CD4-positive, CD25-positive, alpha-beta regulatory T cell (primary cell): ENCODE measurements at regions not wholly inside any gene's neighbourhood (a gene's known extent, or its start where the extent isn't known, plus 50 kb on each side); places are given as distances from the start of the nearest gene placed in this dataset.

Experiments used
- ATAC-seq, 2 donors: fragments of 150-1000 bp; cut with Tn5 transposase; one replicate each; pipeline ENCODE4 v1.10.0; 2021; ENCODE audit warnings: low read depth in 2 of 2, moderate number of reproducible peaks in 2 of 2, moderate library complexity in 1 of 2
- DNase-seq, 3 donors: peaks; one replicate each; pipeline versions ENCODE4 v3.0.0 to v3.0.0-alpha.2; 2012 to 2022; ENCODE audit warnings: mixed read lengths in 1 of 3
- H3K27ac ChIP-seq: one replicate; pipeline ENCODE4 v1.7.0; 2013; ENCODE audit warnings: mild to moderate bottlenecking, low read length; ENCODE audit not compliant: insufficient read depth, poor library complexity, severe bottlenecking
- H3K27me3 ChIP-seq: one replicate; pipeline ENCODE4 v1.7.0; 2013; ENCODE audit warnings: low read length; ENCODE audit not compliant: control insufficient read depth, insufficient read depth
- H3K36me3 ChIP-seq: one replicate; pipeline ENCODE4 v1.7.0; 2013; ENCODE audit warnings: mild to moderate bottlenecking, low read length, moderate library complexity; ENCODE audit not compliant: control insufficient read depth, insufficient read depth
- H3K4me1 ChIP-seq: 2 replicates; pipeline ENCODE4 v1.7.0; 2013; ENCODE audit warnings: mild to moderate bottlenecking, low read length; ENCODE audit not compliant: insufficient read depth, control insufficient read depth, poor library complexity, severe bottlenecking
- H3K4me3 ChIP-seq: one replicate; pipeline ENCODE4 v1.7.0; 2013; ENCODE audit warnings: low read depth, mild to moderate bottlenecking, low read length, moderate library complexity
- H3K9me3 ChIP-seq, 2 experiments: 1 replicate in 1 of 2; 2 replicates in 1 of 2; pipeline ENCODE4 v1.7.0; 2013; ENCODE audit warnings: low read length in 2 of 2, mild to moderate bottlenecking in 1 of 2, moderate library complexity in 1 of 2; ENCODE audit not compliant: control insufficient read depth in 2 of 2
- H3K27ac Mint-ChIP-seq, 3 donors: one replicate each; pipeline ENCODE4 v1.8.0; 2020 to 2022; ENCODE audit warnings: mild to moderate bottlenecking in 3 of 3, mixed read lengths in 3 of 3, moderate library complexity in 2 of 3
- H3K27me3 Mint-ChIP-seq: one replicate; pipeline ENCODE4 v1.8.0; 2022; ENCODE audit warnings: mild to moderate bottlenecking, mixed read lengths
- H3K36me3 Mint-ChIP-seq: one replicate; pipeline ENCODE4 v1.8.0; 2020; ENCODE audit warnings: mixed read lengths
- H3K4me1 Mint-ChIP-seq, 4 donors: one replicate each; pipeline ENCODE4 v1.8.0; 2020 to 2022; ENCODE audit warnings: mixed read lengths in 4 of 4, mild to moderate bottlenecking in 1 of 4
- H3K4me3 Mint-ChIP-seq, 4 donors: one replicate each; pipeline ENCODE4 v1.8.0; 2020 to 2022; ENCODE audit warnings: mild to moderate bottlenecking in 4 of 4, mixed read lengths in 4 of 4, moderate library complexity in 3 of 4
- H3K9me3 Mint-ChIP-seq, 7 donors: one replicate each; pipeline ENCODE4 v1.8.0; 2020 to 2022; ENCODE audit warnings: mixed read lengths in 7 of 7, mild to moderate bottlenecking in 3 of 7, moderate library complexity in 2 of 7

GRCh38 chr2:2621855-2622254 lies 290.8 kb upstream of the MYT1L start:
- Mint-ChIP-seq H3K4me3 (no peak overlapping the region), H3K36me3 (no peaks in the 10 kb centered on the region), H3K4me1 (no peaks in the 10 kb centered on the region), H3K27me3 (peaks cover 7% of the 10 kb centered on the region), H3K9me3 (peaks cover 0 to 4% (median 0%) of the 10 kb centered on the region in 7 donors), H3K27ac (no peak overlapping the region)
- Histone ChIP-seq H3K36me3 (no peaks in the 10 kb centered on the region), H3K27me3 (no peaks in the 10 kb centered on the region), H3K27ac (no peak overlapping the region), H3K4me3 (no peak overlapping the region), H3K4me1 (no peaks in the 10 kb centered on the region), H3K9me3 (no peaks in the 10 kb centered on the region)
- DNase-seq (no peak), ATAC-seq (no peak)

DNA sequence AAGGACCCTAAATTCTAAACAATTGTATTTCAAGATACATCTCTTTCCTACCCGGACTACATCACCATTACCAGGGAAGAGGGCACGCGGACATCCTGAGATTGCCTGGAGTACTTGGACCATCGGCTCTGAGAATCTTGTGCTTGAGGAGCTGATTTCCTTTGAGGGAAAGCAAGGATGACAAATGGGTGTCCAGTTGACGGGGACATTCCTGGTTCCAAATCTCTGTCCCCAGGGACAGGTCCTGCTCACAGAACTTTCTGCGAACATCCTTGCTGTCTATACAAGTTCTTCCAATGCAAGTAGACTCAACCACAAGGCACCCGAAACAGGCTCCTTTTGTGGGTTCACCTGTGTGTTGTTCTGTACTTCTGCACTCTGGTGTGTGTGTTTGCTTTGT lies 289.5 kb upstream of the MYT1L start:
- H3K4me1 Mint-ChIP-seq = no peaks in the 10 kb centered on the region
- H3K27me3 ChIP-seq = no peaks in the 10 kb centered on the region
- no peak overlapping the region for H3K27ac Mint-ChIP-seq
- H3K4me1 ChIP-seq = no peaks in the 10 kb centered on the region
- ATAC-seq = no peak
- H3K4me3 ChIP-seq = no peak overlapping the region
- H3K4me3 Mint-ChIP-seq = no peak overlapping the region
- H3K36me3 Mint-ChIP-seq = no peaks in the 10 kb centered on the region
- H3K27ac ChIP-seq = no peak overlapping the region
- peaks cover 7% of the 10 kb centered on the region for H3K27me3 Mint-ChIP-seq
- no peak for DNase-seq
- H3K9me3 Mint-ChIP-seq = peaks cover 0 to 4% (median 0%) of the 10 kb centered on the region in 7 donors
- no peaks in the 10 kb centered on the region for H3K36me3 ChIP-seq
- no peaks in the 10 kb centered on the region for H3K9me3 ChIP-seq

DNA sequence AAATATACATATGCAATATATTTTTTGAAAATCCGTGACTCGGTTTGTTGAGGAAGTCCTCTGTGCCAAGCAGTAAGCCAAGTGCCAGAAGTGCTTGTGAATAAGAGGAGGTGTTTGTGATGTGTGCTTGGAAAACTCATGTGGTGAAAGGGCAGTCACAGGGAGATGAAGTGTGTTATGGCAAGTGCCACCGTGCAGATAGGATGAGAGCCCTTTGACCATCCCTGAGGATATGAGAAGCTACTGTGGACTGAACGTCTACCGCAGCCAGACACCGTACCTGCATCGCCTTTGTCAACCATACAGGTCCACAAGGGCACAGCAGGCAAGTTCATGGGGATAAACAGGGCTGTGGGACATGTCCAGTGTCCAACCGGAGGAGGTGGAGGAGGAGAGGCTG lies 288.9 kb upstream of the MYT1L start:
- H3K4me1 Mint-ChIP-seq = no peaks in the 10 kb centered on the region
- DNase-seq (no peak), ATAC-seq (no peak)
- no peaks in the 10 kb centered on the region for H3K36me3 ChIP-seq
- H3K27ac ChIP-seq = no peak overlapping the region
- H3K27ac Mint-ChIP-seq = no peak overlapping the region
- H3K27me3 ChIP-seq = no peaks in the 10 kb centered on the region
- H3K4me3 Mint-ChIP-seq = no peak overlapping the region
- peaks cover 7% of the 10 kb centered on the region for H3K27me3 Mint-ChIP-seq
- peaks cover 0 to 4% (median 0%) of the 10 kb centered on the region in 7 donors for H3K9me3 Mint-ChIP-seq
- no peak overlapping the region for H3K4me3 ChIP-seq
- H3K36me3 Mint-ChIP-seq = no peaks in the 10 kb centered on the region
- no peaks in the 10 kb centered on the region for H3K9me3 ChIP-seq
- H3K4me1 ChIP-seq = no peaks in the 10 kb centered on the region

DNA sequence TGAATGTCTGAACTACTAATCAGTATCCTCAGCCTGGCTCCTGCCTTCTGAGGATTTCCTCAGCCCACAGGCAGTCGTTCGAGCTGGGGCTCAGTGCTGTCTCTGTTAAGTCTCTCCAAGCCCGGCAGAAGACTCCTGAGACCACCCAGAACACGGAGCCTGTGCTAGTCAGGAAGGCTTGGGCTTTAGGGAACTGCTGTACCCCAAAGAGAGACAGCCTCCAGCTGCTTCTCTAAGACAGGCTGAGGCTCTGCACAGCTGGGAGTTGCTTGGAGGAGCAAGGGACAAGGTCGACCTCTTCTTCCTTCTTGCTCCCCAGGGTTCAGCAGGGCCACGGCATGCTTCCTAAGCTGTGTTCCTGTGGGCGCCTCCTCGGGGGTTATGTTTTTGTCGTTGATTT lies 283.4 kb upstream of the MYT1L start:
- Mint-ChIP-seq H3K4me3 (no peak overlapping the region), H3K27me3 (peaks cover 19% of the 10 kb centered on the region), H3K36me3 (no peaks in the 10 kb centered on the region), H3K4me1 (peaks cover 0 to 8% (median 0%) of the 10 kb centered on the region in 4 donors), H3K9me3 (peaks cover 0 to 9% (median 4%) of the 10 kb centered on the region in 7 donors), H3K27ac (no peak overlapping the region)
- Histone ChIP-seq H3K4me3 (no peak overlapping the region), H3K4me1 (peaks cover 2% of the 10 kb centered on the region), H3K27me3 (peaks cover 1% of the 10 kb centered on the region), H3K36me3 (no peaks in the 10 kb centered on the region), H3K27ac (no peak overlapping the region), H3K9me3 (no peaks in the 10 kb centered on the region)
- DNase-seq (no peak), ATAC-seq (no peak)

- Mint-ChIP-seq H3K9me3 (peaks cover 0 to 9% (median 4%) of the 10 kb centered on the region in 7 donors), H3K27me3 (peaks cover 19% of the 10 kb centered on the region), H3K4me1 (peaks cover 0 to 8% (median 0%) of the 10 kb centered on the region in 4 donors), H3K27ac (peak overlapping the region; percentile 33 to 88 (median 80)), H3K4me3 (peak overlapping the region; percentile 73 to 84 (median 79)), H3K36me3 (no peaks in the 10 kb centered on the region)
- DNase-seq (peak; percentile 65 to 93 (median 81)), ATAC-seq (peak; percentile 97 to 98)
- H3K27ac ChIP-seq = peak overlapping the region; percentile 58
- H3K4me1 ChIP-seq = peaks cover 2% of the 10 kb centered on the region
- no peaks in the 10 kb centered on the region for H3K9me3 ChIP-seq
- H3K36me3 ChIP-seq = no peaks in the 10 kb centered on the region
- H3K27me3 ChIP-seq = peaks cover 1% of the 10 kb centered on the region
- H3K4me3 ChIP-seq = peak overlapping the region; percentile 48
Observed at GRCh38 chr2:2613279-2614199, 282.5 kb upstream of the MYT1L start.

DNA sequence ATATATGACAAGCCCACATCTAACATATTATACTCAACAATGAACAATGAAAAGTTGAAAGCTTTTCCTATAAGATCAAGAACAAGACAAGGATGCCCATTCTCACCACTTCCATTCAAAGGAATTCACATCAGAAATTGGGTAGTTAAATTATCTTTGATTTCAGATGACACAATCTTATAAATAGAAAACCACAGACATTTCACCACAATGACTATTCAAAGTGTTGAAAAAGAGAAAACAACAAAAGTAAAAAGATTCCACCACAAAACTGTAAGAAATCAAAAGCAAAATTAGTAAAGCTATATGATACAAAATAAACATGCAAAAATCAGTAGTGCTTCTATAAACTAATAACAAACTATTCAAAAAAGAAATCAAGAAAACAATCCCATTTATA lies 279.7 kb upstream of the MYT1L start:
- Histone ChIP-seq H3K27me3 (peaks cover 1% of the 10 kb centered on the region), H3K4me1 (peaks cover 2% of the 10 kb centered on the region), H3K9me3 (no peaks in the 10 kb centered on the region), H3K27ac (no peak overlapping the region), H3K36me3 (no peaks in the 10 kb centered on the region), H3K4me3 (no peak overlapping the region)
- Mint-ChIP-seq H3K27ac (no peak overlapping the region), H3K27me3 (peaks cover 17% of the 10 kb centered on the region), H3K4me1 (peaks cover 0 to 8% (median 0%) of the 10 kb centered on the region in 4 donors), H3K4me3 (no peak overlapping the region), H3K36me3 (no peaks in the 10 kb centered on the region), H3K9me3 (peaks cover 0 to 6% (median 4%) of the 10 kb centered on the region in 7 donors)
- ATAC-seq (no peak), DNase-seq (no peak)

GRCh38 chr2:2600366-2600765 lies 269.3 kb upstream of the MYT1L start:
- Mint-ChIP-seq H3K27me3 (peaks cover 7% of the 10 kb centered on the region), H3K27ac (peak overlapping the region in 1 of 3 donors; percentile 13), H3K36me3 (no peaks in the 10 kb centered on the region), H3K4me3 (no peak overlapping the region), H3K4me1 (no peaks in the 10 kb centered on the region), H3K9me3 (peaks cover 0 to 7% (median 1%) of the 10 kb centered on the region in 7 donors)
- Histone ChIP-seq H3K27ac (no peak overlapping the region), H3K27me3 (no peaks in the 10 kb centered on the region), H3K9me3 (peaks cover 0 to 3% of the 10 kb centered on the region in 2 experiments), H3K4me3 (no peak overlapping the region), H3K4me1 (no peaks in the 10 kb centered on the region), H3K36me3 (no peaks in the 10 kb centered on the region)
- no peak for DNase-seq
- ATAC-seq = no peak

DNA sequence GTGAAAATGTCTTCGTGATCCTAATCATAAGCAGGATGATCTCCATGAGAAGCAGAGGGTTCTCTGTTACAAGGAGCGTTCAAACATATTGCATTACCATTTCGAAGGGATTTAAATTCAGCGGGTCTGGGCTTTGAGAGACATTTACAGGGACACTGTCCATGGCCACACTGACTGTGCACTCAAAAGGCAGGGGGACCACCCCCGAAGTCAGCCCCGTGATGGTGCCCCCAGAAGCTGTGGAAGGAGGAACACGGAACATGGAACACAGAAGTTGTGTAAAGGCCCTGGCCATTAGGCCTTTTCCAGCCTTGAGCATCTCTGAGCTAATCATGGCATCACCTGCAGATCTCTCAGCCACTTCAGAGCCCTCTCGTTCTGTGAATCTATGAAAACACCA lies 268.4 kb upstream of the MYT1L start:
- Histone ChIP-seq H3K27me3 (no peaks in the 10 kb centered on the region), H3K27ac (no peak overlapping the region), H3K36me3 (no peaks in the 10 kb centered on the region), H3K9me3 (peaks cover 0 to 3% of the 10 kb centered on the region in 2 experiments), H3K4me1 (no peaks in the 10 kb centered on the region), H3K4me3 (no peak overlapping the region)
- no peaks in the 10 kb centered on the region for H3K4me1 Mint-ChIP-seq
- no peak overlapping the region for H3K4me3 Mint-ChIP-seq
- ATAC-seq = no peak
- H3K27me3 Mint-ChIP-seq = peaks cover 8% of the 10 kb centered on the region
- no peak overlapping the region for H3K27ac Mint-ChIP-seq
- DNase-seq = no peak
- peaks cover 0 to 7% (median 2%) of the 10 kb centered on the region in 7 donors for H3K9me3 Mint-ChIP-seq
- H3K36me3 Mint-ChIP-seq = no peaks in the 10 kb centered on the region
